ENCODE measurements at regions not wholly inside any gene's neighbourhood (a gene's known extent, or its start where the extent isn't known, plus 50 kb on each side); places are given as distances from the start of the nearest gene placed in this dataset.

- CTCF ChIA-PET: interaction anchor here (1.4 kb wide), 1 partner anchor 43 kb away, joined by 3 read pairs; no protein-coding TSS in a partner anchor
- POLR2A ChIA-PET: no interaction called here
- no peaks in the 10 kb centered on the region for H3K36me3 ChIP-seq (ENCODE audit: control insufficient read depth in 2 of 2, extremely low read depth in 1 of 2, insufficient read depth in 2 of 2, low read length in 2 of 2)
- FAIRE-seq (no peak), DNase-seq (ENCODE audit: low read depth, low spot score) (no peak)
- no peaks in the 10 kb centered on the region for H3K9me1 ChIP-seq (replicated peaks; ENCODE audit: control insufficient read depth, extremely low read depth, insufficient read depth, low read length)
- no TSS peak for BruUV-seq (replicated peaks)
- H3K27ac ChIP-seq (ENCODE audit: insufficient read depth, low read depth, low read length): no peak overlapping the region
- dilution Hi-C loops (cut with MboI; ENCODE audit: extremely low pct_ligation_motif_present, low sequenced_read_pairs) (no loop called here), intact Hi-C loops (cut with micrococcal nuclease) (loop anchor here (10.0 kb wide), 1 partner anchor 295 kb away; no protein-coding TSS in a partner anchor)
- no peaks in the 10 kb centered on the region for H3K9me3 ChIP-seq (replicated peaks; ENCODE audit: control insufficient read depth, insufficient read depth, low read length)
- no peak overlapping the region for H3K4me2 ChIP-seq (ENCODE audit: insufficient read depth, low read length)
- no peaks in the 10 kb centered on the region for H4K20me1 ChIP-seq (replicated peaks; ENCODE audit: control insufficient read depth, extremely low read depth, insufficient read depth, low read length)
- no peak overlapping the region for H3K4me3 ChIP-seq (replicated peaks in 1 of 3; ENCODE audit: insufficient read depth in 1 of 3, low read depth in 1 of 3, low read length in 3 of 3)
- H3K79me2 ChIP-seq (ENCODE audit: control insufficient read depth, insufficient read depth, low read length): no peaks in the 10 kb centered on the region
- TF ChIP-seq POLR2A (IDR thresholded peaks at IDR 0.05; ENCODE audit: low read depth, low read length) (no peak), FOS (IDR thresholded peaks at IDR 0.05; ENCODE audit: borderline replicate concordance, insufficient read depth, low read length) (no peak), CTCF (IDR thresholded peaks at IDR 0.05; ENCODE audit: extremely low read depth in 1 of 2, insufficient read depth in 1 of 2, low read depth in 1 of 2, low read length in 2 of 2) (no peak), EZH2 (IDR thresholded peaks at IDR 0.05; ENCODE audit: borderline replicate concordance, low read depth, low read length, severe bottlenecking) (no peak), GATA2 (IDR thresholded peaks at IDR 0.05; ENCODE audit: insufficient read depth, insufficient read length, low read depth, low read length) (no peak)
- TF ChIP-seq, protein P1, sequence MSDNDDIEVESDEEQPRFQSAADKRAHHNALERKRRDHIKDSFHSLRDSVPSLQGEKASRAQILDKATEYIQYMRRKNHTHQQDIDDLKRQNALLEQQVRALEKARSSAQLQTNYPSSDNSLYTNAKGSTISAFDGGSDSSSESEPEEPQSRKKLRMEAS (IDR thresholded peaks at IDR 0.05; ENCODE audit: insufficient read depth, insufficient read length): no peak
- peaks cover 11% of the 10 kb centered on the region for H3K4me1 ChIP-seq (ENCODE audit: control insufficient read depth, extremely low read depth, insufficient read depth, low read length)
- no peak overlapping the region for H3K9ac ChIP-seq (replicated peaks; ENCODE audit: extremely low read depth, insufficient read depth, low read length)
- H2AFZ ChIP-seq (ENCODE audit: low read depth, low read length): no peak overlapping the region
- H3K27me3 ChIP-seq (ENCODE audit: control insufficient read depth in 2 of 2, insufficient read depth in 2 of 2, low read length in 2 of 2): no peaks in the 10 kb centered on the region
Observed at GRCh38 chr13:56869671-56870070, 271.0 kb upstream of the PRR20A start.

DNA sequence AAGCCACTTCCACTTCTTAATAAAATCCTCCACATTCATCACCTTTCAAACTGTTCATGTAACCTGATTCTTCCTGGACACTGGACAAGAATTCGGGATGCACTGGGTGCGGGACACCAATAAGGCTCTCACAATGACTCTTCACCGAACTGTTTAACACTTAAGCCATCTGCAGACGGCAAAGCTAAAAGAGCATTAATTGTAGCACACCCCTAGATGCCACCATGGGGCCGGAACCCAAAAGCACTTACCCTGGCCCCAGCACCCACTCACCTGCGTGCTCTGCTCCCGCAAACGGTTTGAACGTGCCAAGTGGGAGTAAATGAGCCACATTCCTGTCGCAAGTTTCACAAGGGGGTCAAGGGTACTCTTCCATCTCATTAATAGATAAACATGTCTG lies 254.3 kb upstream of the PRR20A start:
- H3K9me3 ChIP-seq (replicated peaks; ENCODE audit: control insufficient read depth, insufficient read depth, low read length): no peaks in the 10 kb centered on the region
- ChIA-PET POLR2A (no interaction called here), CTCF (no interaction called here)
- no peak for DNase-seq (ENCODE audit: low read depth, low spot score)
- dilution Hi-C loops (cut with MboI; ENCODE audit: extremely low pct_ligation_motif_present, low sequenced_read_pairs) (no loop called here), intact Hi-C loops (cut with micrococcal nuclease) (no loop called here)
- H4K20me1 ChIP-seq (replicated peaks; ENCODE audit: control insufficient read depth, extremely low read depth, insufficient read depth, low read length): no peaks in the 10 kb centered on the region
- FAIRE-seq: no peak
- no peaks in the 10 kb centered on the region for H3K36me3 ChIP-seq (ENCODE audit: control insufficient read depth in 2 of 2, extremely low read depth in 1 of 2, insufficient read depth in 2 of 2, low read length in 2 of 2)
- H3K4me3 ChIP-seq (replicated peaks in 1 of 3; ENCODE audit: insufficient read depth in 1 of 3, low read depth in 1 of 3, low read length in 3 of 3): no peak overlapping the region
- H2AFZ ChIP-seq (ENCODE audit: low read depth, low read length): no peak overlapping the region
- no peak overlapping the region for H3K27ac ChIP-seq (ENCODE audit: insufficient read depth, low read depth, low read length)
- no peak for TF ChIP-seq EZH2 (IDR thresholded peaks at IDR 0.05; ENCODE audit: borderline replicate concordance, low read depth, low read length, severe bottlenecking)
- no peak for TF ChIP-seq POLR2A (IDR thresholded peaks at IDR 0.05; ENCODE audit: low read depth, low read length)
- TF ChIP-seq FOS (IDR thresholded peaks at IDR 0.05; ENCODE audit: borderline replicate concordance, insufficient read depth, low read length): no peak
- no peak for TF ChIP-seq MYC (IDR thresholded peaks at IDR 0.05; ENCODE audit: low read depth, low read length)
- TF ChIP-seq JUN (IDR thresholded peaks at IDR 0.05; ENCODE audit: borderline replicate concordance, insufficient read depth, insufficient read length, low read depth): no peak
- TF ChIP-seq POLR2AphosphoS5 (IDR thresholded peaks at IDR 0.05; ENCODE audit: insufficient read depth, low read depth, low read length): no peak
- no peak for TF ChIP-seq GATA2 (IDR thresholded peaks at IDR 0.05; ENCODE audit: insufficient read depth, insufficient read length, low read depth, low read length)
- TF ChIP-seq, protein P1 (IDR thresholded peaks at IDR 0.05; ENCODE audit: insufficient read depth, insufficient read length): no peak
- no peak for TF ChIP-seq CTCF (IDR thresholded peaks at IDR 0.05; ENCODE audit: extremely low read depth in 1 of 2, insufficient read depth in 1 of 2, low read depth in 1 of 2, low read length in 2 of 2)
- H3K9ac ChIP-seq (replicated peaks; ENCODE audit: extremely low read depth, insufficient read depth, low read length): no peak overlapping the region
- no peaks in the 10 kb centered on the region for H3K79me2 ChIP-seq (ENCODE audit: control insufficient read depth, insufficient read depth, low read length)
- no peaks in the 10 kb centered on the region for H3K4me1 ChIP-seq (ENCODE audit: control insufficient read depth, extremely low read depth, insufficient read depth, low read length)
- BruUV-seq (replicated peaks): no TSS peak
- H3K27me3 ChIP-seq (ENCODE audit: control insufficient read depth in 2 of 2, insufficient read depth in 2 of 2, low read length in 2 of 2): no peaks in the 10 kb centered on the region
- H3K9me1 ChIP-seq (replicated peaks; ENCODE audit: control insufficient read depth, extremely low read depth, insufficient read depth, low read length): no peaks in the 10 kb centered on the region
- no peak overlapping the region for H3K4me2 ChIP-seq (ENCODE audit: insufficient read depth, low read length)
